Mesendoderm (in vitro differentiated cells): ENCODE measurements at regions not wholly inside any gene's neighbourhood (a gene's known extent, or its start where the extent isn't known, plus 50 kb on each side); places are given as distances from the start of the nearest gene placed in this dataset.

ENCODE experiments used
- DNase-seq: peaks from one replicate; pipeline ENCODE4 v3.0.0; 2013
- H2AK5ac ChIP-seq: 2 replicates; pipeline ENCODE4 v1.6.1; 2013; ENCODE audit warnings: low read length, inconsistent platforms
- H2BK120ac ChIP-seq: 2 replicates; pipeline ENCODE4 v1.6.1; 2013; ENCODE audit warnings: low read depth, mild to moderate bottlenecking, low read length, moderate library complexity, mixed read lengths
- H2BK15ac ChIP-seq: replicated peaks from 2 replicates; pipeline ENCODE4 v1.6.1; 2013; ENCODE audit warnings: low read depth, mild to moderate bottlenecking, moderate library complexity
- H2BK5ac ChIP-seq: 2 replicates; pipeline ENCODE4 v1.6.1; 2013; ENCODE audit warnings: low read length, inconsistent platforms
- H3K18ac ChIP-seq: 2 replicates; pipeline ENCODE4 v1.6.1; 2013; ENCODE audit warnings: mild to moderate bottlenecking, low read length, mixed read lengths
- H3K23ac ChIP-seq: one replicate; pipeline ENCODE4 v1.6.1; 2013; ENCODE audit warnings: low read length
- H3K27ac ChIP-seq: 2 replicates; pipeline ENCODE4 v1.5.1; 2013; ENCODE audit warnings: low read depth, mild to moderate bottlenecking, inconsistent platforms, low read length, moderate library complexity
- H3K27me3 ChIP-seq: 2 replicates; pipeline ENCODE4 v1.6.1; 2013; ENCODE audit warnings: low read length, control low read depth, mild to moderate bottlenecking, inconsistent platforms; ENCODE audit not compliant: insufficient read depth, poor library complexity
- H3K36me3 ChIP-seq: 2 replicates; pipeline ENCODE4 v1.6.1; 2013; ENCODE audit warnings: low read length, inconsistent platforms; ENCODE audit not compliant: control insufficient read depth, insufficient read depth
- H3K4ac ChIP-seq: one replicate; pipeline ENCODE4 v1.6.1; 2013; ENCODE audit warnings: low read depth, mild to moderate bottlenecking, low read length, moderate library complexity
- H3K4me1 ChIP-seq: 2 replicates; pipeline ENCODE4 v1.6.1; 2013; ENCODE audit warnings: low read depth, low read length, inconsistent platforms; ENCODE audit not compliant: control insufficient read depth
- H3K4me2 ChIP-seq: 2 replicates; pipeline ENCODE4 v1.6.1; 2013; ENCODE audit warnings: low read length
- H3K4me3 ChIP-seq: 2 replicates; pipeline ENCODE4 v1.5.1; 2013; ENCODE audit warnings: mild to moderate bottlenecking, low read length
- H3K56ac ChIP-seq: one replicate; pipeline ENCODE4 v1.6.1; 2013; ENCODE audit warnings: low read length
- H3K79me1 ChIP-seq: 2 replicates; pipeline ENCODE4 v1.6.1; 2013; ENCODE audit warnings: low read length, inconsistent platforms
- H3K79me2 ChIP-seq: 2 replicates; pipeline ENCODE4 v1.6.1; 2013; ENCODE audit warnings: mild to moderate bottlenecking, low read length; ENCODE audit not compliant: control insufficient read depth, insufficient read depth
- H3K9ac ChIP-seq: 2 replicates; pipeline ENCODE4 v1.6.1; 2013; ENCODE audit warnings: low read length, inconsistent platforms
- H4K5ac ChIP-seq: one replicate; pipeline ENCODE4 v1.6.1; 2013; ENCODE audit warnings: low read length
- H4K8ac ChIP-seq: one replicate; pipeline ENCODE4 v1.6.1; 2013; ENCODE audit warnings: low read depth, mild to moderate bottlenecking, control low read depth, low read length, moderate library complexity
- WGBS: extraction: QIAGEN DNeasy Blood & Tissue Kit; methylation state at CpG from one replicate; pipeline ENCODE4 v1.1.7; 2013; ENCODE audit warnings: low lambda C conversion rate, missing lambda C conversion rate; ENCODE audit not compliant: insufficient coverage; ENCODE audit errors: extremely low coverage; 5-methylcytosine and 5-hydroxymethylcytosine counted together

DNA sequence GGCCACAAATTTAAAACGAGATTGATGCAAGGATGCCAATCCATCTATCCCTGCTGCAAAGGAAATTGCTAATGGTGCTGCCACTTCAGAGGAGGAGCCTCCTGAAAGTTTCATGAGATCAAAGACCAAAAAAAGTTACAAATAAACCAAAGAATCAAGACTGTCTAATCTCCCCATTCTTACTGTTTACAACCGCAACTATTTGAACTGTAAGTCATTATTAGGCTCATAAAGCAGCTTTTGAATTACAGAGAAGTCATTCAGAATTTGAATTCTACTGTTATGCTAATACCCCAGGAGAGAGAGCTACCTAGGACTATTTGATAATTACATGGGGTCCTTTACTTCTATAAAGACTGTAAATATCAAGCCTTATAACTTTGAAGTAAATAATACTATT is 1613.6 kb upstream of the WWC1 start:
- Histone ChIP-seq H3K79me1 (no peaks in the 10 kb centered on the region), H3K9ac (no peak overlapping the region)

DNA sequence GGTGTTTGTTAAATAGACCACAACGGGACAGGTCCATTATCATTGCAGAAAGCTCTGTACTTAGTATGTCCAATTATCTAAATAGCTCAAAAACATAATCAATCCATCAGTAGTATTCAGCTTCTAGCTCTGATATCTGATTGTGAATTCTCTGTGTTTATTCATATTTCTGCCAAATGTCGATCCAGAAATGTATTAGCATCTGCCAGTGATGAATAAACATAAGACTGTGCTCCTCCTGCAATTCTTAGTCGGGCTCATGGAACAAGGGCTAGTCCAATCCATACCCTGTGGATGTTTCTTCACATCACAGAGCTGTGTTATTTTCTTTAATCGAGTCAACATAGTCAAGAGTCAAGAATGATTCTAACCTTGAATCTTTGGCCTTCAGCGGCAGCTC is 1612.1 kb upstream of the WWC1 start:
- H3K18ac ChIP-seq = no peak overlapping the region
- no peak overlapping the region for H3K27ac ChIP-seq
- no peak overlapping the region for H3K4ac ChIP-seq
- no peak overlapping the region for H2AK5ac ChIP-seq
- no peak overlapping the region for H2BK15ac ChIP-seq
- no peak overlapping the region for H4K8ac ChIP-seq
- H2BK120ac ChIP-seq = no peak overlapping the region
- H4K5ac ChIP-seq = no peak overlapping the region
- H3K79me2 ChIP-seq = no peaks in the 10 kb centered on the region
- no CpG with 5 or more reads among the region's 5 CpGs for WGBS
- no peak overlapping the region for H2BK5ac ChIP-seq
- H3K36me3 ChIP-seq = no peaks in the 10 kb centered on the region
- no peak overlapping the region for H3K4me3 ChIP-seq
- H3K79me1 ChIP-seq = no peaks in the 10 kb centered on the region
- no peak for DNase-seq
- H3K4me1 ChIP-seq = no peaks in the 10 kb centered on the region
- no peak overlapping the region for H3K4me2 ChIP-seq
- no peak overlapping the region for H3K56ac ChIP-seq
- H3K9ac ChIP-seq = no peak overlapping the region
- no peak overlapping the region for H3K23ac ChIP-seq
- no peaks in the 10 kb centered on the region for H3K27me3 ChIP-seq

More for the DNA sequence above, 1613.6 kb upstream of the WWC1 start:
- H3K56ac ChIP-seq = no peak overlapping the region
- H3K27ac ChIP-seq = no peak overlapping the region
- H3K36me3 ChIP-seq = no peaks in the 10 kb centered on the region
- H2BK120ac ChIP-seq = no peak overlapping the region
- no peak overlapping the region for H3K4me3 ChIP-seq
- H3K4me2 ChIP-seq = no peak overlapping the region
- H2BK15ac ChIP-seq = no peak overlapping the region
- no peak overlapping the region for H3K4ac ChIP-seq
- no peak overlapping the region for H2BK5ac ChIP-seq
- no CpG with 5 or more reads among the region's 2 CpGs for WGBS
- H4K8ac ChIP-seq = no peak overlapping the region
- no peak for DNase-seq
- no peak overlapping the region for H3K23ac ChIP-seq
- H3K27me3 ChIP-seq = no peaks in the 10 kb centered on the region
- H2AK5ac ChIP-seq = no peak overlapping the region
- H3K18ac ChIP-seq = no peak overlapping the region
- no peaks in the 10 kb centered on the region for H3K79me2 ChIP-seq
- H4K5ac ChIP-seq = no peak overlapping the region
- H3K4me1 ChIP-seq = no peaks in the 10 kb centered on the region

DNA sequence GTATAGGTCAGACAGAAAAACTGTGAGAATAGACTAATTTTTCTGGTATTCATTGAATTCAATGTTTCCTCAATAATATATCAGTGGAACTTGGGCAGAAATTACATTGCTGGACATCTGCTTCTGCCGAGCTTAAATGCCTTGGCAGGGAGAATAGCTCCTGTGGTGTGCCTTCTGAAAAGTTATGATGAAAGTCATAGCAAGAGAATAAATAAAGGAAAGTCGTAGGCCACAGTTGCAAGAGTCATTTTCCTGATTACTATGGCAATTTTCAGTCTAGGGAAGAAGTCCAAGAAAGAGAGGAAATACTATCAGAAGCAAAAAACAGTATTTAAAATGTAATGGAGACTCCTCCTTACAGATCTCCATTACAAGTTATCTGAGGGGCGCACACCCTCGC is 1596.1 kb upstream of the WWC1 start:
- Histone ChIP-seq H3K27ac (no peak overlapping the region), H2BK5ac (no peak overlapping the region), H2AK5ac (no peak overlapping the region), H3K4me1 (peaks cover 3% of the 10 kb centered on the region), H4K8ac (no peak overlapping the region), H3K23ac (no peak overlapping the region), H3K4ac (no peak overlapping the region), H3K56ac (no peak overlapping the region), H3K9ac (no peak overlapping the region), H3K36me3 (no peaks in the 10 kb centered on the region), H3K27me3 (no peaks in the 10 kb centered on the region), H3K18ac (no peak overlapping the region), H3K79me2 (no peaks in the 10 kb centered on the region), H2BK15ac (no peak overlapping the region), H3K79me1 (no peaks in the 10 kb centered on the region), H4K5ac (no peak overlapping the region), H3K4me2 (no peak overlapping the region), H3K4me3 (no peak overlapping the region), H2BK120ac (no peak overlapping the region)
- DNase-seq = no peak
- no CpG with 5 or more reads among the region's 4 CpGs for WGBS

DNA sequence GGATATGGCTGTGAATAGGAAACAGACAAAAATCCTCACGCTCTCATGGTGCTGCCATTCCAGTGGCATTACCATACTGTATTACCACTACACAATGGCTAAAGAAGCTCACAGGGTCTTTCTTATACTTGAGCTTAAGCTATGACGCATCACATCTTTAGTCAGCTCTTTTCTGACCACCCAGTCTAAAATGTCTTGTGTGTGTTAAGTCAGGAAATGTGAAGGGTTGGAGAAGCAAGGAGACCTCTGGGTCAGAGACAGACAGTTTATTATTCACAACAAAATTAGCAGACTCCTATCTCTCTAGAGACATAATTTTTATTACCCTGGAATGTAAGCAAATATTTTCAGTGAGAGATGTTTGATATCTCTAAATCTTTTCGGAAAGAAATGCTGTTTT is 1583.2 kb upstream of the WWC1 start:
- no peak overlapping the region for H3K23ac ChIP-seq
- no peak overlapping the region for H2BK120ac ChIP-seq
- H3K79me1 ChIP-seq = no peaks in the 10 kb centered on the region
- no peak overlapping the region for H3K18ac ChIP-seq
- H3K79me2 ChIP-seq = no peaks in the 10 kb centered on the region
- H3K4me2 ChIP-seq = no peak overlapping the region
- no peak overlapping the region for H3K56ac ChIP-seq
- no peak overlapping the region for H4K5ac ChIP-seq
- no peak overlapping the region for H3K27ac ChIP-seq
- no peak overlapping the region for H2BK15ac ChIP-seq
- no peaks in the 10 kb centered on the region for H3K27me3 ChIP-seq
- no peaks in the 10 kb centered on the region for H3K36me3 ChIP-seq
- no peak for DNase-seq
- no peaks in the 10 kb centered on the region for H3K4me1 ChIP-seq
- H4K8ac ChIP-seq = no peak overlapping the region
- no peak overlapping the region for H3K4ac ChIP-seq
- H3K9ac ChIP-seq = no peak overlapping the region
- no peak overlapping the region for H2BK5ac ChIP-seq
- WGBS = no CpG with 5 or more reads among the region's 3 CpGs
- H3K4me3 ChIP-seq = no peak overlapping the region
- no peak overlapping the region for H2AK5ac ChIP-seq

DNA sequence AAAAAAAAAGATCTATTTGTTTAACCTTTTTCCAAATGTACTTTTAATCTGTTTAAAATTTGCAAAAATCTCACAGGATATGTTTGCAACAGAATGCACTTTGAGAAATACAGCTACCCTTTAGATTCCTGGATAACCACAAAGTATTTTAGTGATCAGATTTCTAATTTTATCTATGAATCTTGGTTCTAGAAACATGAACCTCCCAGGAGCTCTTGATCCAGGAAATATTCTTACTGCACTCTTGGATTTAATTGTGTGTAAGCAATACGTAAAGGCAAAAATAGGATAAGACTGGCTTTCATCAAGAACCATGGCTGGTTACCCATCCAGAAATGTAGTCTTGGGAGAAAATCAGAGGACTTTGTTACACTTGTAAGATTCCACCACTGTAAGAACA is 1581.8 kb upstream of the WWC1 start:
- Histone ChIP-seq H3K4me3 (no peak overlapping the region), H3K56ac (no peak overlapping the region), H3K27ac (no peak overlapping the region), H3K23ac (no peak overlapping the region), H2AK5ac (no peak overlapping the region), H3K36me3 (no peaks in the 10 kb centered on the region), H3K4ac (no peak overlapping the region), H3K4me1 (no peaks in the 10 kb centered on the region), H4K5ac (no peak overlapping the region), H3K27me3 (no peaks in the 10 kb centered on the region), H3K18ac (no peak overlapping the region), H2BK15ac (no peak overlapping the region), H4K8ac (no peak overlapping the region), H3K9ac (no peak overlapping the region), H3K79me2 (no peaks in the 10 kb centered on the region), H2BK5ac (no peak overlapping the region), H3K79me1 (no peaks in the 10 kb centered on the region), H3K4me2 (no peak overlapping the region), H2BK120ac (no peak overlapping the region)
- WGBS = no CpG with 5 or more reads among the region's 1 CpG
- DNase-seq = no peak

DNA sequence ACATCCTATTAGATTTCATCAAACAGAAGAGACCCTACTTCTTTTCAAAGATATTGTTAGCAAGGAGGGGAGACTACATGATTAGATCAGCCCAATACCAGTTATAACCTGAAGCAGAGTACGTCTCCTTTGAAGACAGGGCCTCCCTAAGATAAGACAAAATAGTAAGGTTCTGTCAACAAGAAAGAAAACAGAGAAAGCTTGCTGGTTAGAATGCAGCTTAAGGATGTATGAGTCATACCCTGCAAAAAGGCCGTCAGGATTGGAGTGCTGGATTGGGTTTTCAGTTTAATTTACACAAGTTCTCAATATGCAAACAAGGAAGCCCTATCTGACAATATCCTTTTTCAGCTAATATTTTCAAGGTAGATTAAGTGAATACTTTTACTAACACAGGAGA is 1581.2 kb upstream of the WWC1 start:
- Histone ChIP-seq H3K18ac (no peak overlapping the region), H3K27me3 (no peaks in the 10 kb centered on the region), H3K4me1 (no peaks in the 10 kb centered on the region), H3K27ac (no peak overlapping the region), H2BK15ac (no peak overlapping the region), H3K79me1 (no peaks in the 10 kb centered on the region), H4K8ac (no peak overlapping the region), H2BK120ac (no peak overlapping the region), H3K56ac (no peak overlapping the region), H3K79me2 (no peaks in the 10 kb centered on the region), H3K36me3 (no peaks in the 10 kb centered on the region), H3K4me3 (no peak overlapping the region), H2AK5ac (no peak overlapping the region), H3K4ac (no peak overlapping the region), H3K4me2 (no peak overlapping the region), H3K23ac (no peak overlapping the region), H2BK5ac (no peak overlapping the region), H3K9ac (no peak overlapping the region), H4K5ac (no peak overlapping the region)
- DNase-seq = no peak
- no CpG with 5 or more reads among the region's 2 CpGs for WGBS
